ENCODE measurements at regions not wholly inside any gene's neighbourhood (a gene's known extent, or its start where the extent isn't known, plus 50 kb on each side); places are given as distances from the start of the nearest gene placed in this dataset.

DNA sequence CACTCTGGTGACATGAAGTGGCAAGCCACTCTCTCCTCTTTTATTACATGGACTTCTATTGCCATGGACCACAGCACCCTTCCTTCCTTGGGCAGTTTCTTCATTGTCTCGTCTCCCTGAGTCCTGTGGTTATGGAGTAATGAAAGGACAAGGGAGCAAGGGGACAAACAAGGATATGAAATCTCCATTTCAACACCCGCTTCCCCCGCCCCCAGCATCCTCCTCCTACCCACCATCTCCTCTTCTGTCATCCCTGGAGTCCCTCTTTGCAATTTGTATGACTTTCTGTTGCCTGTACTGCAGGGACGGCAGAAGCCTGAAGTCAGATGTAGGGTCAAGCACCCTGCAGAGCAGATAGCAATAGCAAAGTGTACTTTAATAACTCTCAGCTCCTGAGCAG, 300.7 kb upstream of the CLINT1 start:
- TF ChIP-seq ZMAT3 (CRISPR knock-in tag; conservative IDR thresholded peaks at IDR 0.05) (no peak), FOXM1 (CRISPR knock-in tag; IDR thresholded peaks at IDR 0.05) (no peak), CBFB (CRISPR knock-in tag; IDR thresholded peaks at IDR 0.05) (no peak), CBX2 (IDR thresholded peaks at IDR 0.05; ENCODE audit: low read depth, low read length) (no peak), CBX2 (CRISPR knock-in tag; IDR thresholded peaks at IDR 0.05; ENCODE audit: low read depth) (no peak), ZNF878 (CRISPR knock-in tag; IDR thresholded peaks at IDR 0.05) (no peak)
- TF ChIP-seq, protein P1, sequence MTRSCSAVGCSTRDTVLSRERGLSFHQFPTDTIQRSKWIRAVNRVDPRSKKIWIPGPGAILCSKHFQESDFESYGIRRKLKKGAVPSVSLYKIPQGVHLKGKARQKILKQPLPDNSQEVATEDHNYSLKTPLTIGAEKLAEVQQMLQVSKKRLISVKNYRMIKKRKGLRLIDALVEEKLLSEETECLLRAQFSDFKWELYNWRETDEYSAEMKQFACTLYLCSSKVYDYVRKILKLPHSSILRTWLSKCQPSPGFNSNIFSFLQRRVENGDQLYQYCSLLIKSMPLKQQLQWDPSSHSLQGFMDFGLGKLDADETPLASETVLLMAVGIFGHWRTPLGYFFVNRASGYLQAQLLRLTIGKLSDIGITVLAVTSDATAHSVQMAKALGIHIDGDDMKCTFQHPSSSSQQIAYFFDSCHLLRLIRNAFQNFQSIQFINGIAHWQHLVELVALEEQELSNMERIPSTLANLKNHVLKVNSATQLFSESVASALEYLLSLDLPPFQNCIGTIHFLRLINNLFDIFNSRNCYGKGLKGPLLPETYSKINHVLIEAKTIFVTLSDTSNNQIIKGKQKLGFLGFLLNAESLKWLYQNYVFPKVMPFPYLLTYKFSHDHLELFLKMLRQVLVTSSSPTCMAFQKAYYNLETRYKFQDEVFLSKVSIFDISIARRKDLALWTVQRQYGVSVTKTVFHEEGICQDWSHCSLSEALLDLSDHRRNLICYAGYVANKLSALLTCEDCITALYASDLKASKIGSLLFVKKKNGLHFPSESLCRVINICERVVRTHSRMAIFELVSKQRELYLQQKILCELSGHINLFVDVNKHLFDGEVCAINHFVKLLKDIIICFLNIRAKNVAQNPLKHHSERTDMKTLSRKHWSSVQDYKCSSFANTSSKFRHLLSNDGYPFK (CRISPR knock-in tag; IDR thresholded peaks at IDR 0.05; ENCODE audit: borderline replicate concordance): no peak
- TF ChIP-seq, protein P2, sequence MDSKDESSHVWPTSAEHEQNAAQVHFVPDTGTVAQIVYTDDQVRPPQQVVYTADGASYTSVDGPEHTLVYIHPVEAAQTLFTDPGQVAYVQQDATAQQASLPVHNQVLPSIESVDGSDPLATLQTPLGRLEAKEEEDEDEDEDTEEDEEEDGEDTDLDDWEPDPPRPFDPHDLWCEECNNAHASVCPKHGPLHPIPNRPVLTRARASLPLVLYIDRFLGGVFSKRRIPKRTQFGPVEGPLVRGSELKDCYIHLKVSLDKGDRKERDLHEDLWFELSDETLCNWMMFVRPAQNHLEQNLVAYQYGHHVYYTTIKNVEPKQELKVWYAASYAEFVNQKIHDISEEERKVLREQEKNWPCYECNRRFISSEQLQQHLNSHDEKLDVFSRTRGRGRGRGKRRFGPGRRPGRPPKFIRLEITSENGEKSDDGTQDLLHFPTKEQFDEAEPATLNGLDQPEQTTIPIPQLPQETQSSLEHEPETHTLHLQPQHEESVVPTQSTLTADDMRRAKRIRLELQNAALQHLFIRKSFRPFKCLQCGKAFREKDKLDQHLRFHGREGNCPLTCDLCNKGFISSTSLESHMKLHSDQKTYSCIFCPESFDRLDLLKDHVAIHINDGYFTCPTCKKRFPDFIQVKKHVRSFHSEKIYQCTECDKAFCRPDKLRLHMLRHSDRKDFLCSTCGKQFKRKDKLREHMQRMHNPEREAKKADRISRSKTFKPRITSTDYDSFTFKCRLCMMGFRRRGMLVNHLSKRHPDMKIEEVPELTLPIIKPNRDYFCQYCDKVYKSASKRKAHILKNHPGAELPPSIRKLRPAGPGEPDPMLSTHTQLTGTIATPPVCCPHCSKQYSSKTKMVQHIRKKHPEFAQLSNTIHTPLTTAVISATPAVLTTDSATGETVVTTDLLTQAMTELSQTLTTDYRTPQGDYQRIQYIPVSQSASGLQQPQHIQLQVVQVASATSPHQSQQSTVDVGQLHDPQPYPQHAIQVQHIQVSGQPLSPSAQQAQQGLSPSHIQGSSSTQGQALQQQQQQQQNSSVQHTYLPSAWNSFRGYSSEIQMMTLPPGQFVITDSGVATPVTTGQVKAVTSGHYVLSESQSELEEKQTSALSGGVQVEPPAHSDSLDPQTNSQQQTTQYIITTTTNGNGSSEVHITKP (CRISPR knock-in tag; IDR thresholded peaks at IDR 0.05; ENCODE audit: low read depth): no peak
- TF ChIP-seq, protein P3, sequence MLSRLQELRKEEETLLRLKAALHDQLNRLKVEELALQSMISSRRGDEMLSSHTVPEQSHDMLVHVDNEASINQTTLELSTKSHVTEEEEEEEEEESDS (CRISPR knock-in tag; IDR thresholded peaks at IDR 0.05; ENCODE audit: borderline replicate concordance): no peak
- TF ChIP-seq, protein P4, sequence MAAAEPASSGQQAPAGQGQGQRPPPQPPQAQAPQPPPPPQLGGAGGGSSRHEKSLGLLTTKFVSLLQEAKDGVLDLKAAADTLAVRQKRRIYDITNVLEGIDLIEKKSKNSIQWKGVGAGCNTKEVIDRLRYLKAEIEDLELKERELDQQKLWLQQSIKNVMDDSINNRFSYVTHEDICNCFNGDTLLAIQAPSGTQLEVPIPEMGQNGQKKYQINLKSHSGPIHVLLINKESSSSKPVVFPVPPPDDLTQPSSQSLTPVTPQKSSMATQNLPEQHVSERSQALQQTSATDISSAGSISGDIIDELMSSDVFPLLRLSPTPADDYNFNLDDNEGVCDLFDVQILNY (CRISPR knock-in tag; conservative IDR thresholded peaks at IDR 0.05): no peak
- Histone ChIP-seq H3K9me3 (ENCODE audit: low read length) (no peaks in the 10 kb centered on the region), H2AFZ (ENCODE audit: low read length) (no peak overlapping the region), H3K4me3 (replicated peaks in 1 of 3; ENCODE audit: insufficient read depth in 1 of 3, low read depth in 2 of 3, low read length in 3 of 3) (no peak overlapping the region), H3K27ac (ENCODE audit: extremely low read length, insufficient read depth, low read length) (no peak overlapping the region), H3K36me3 (replicated peaks in 1 of 2; ENCODE audit: control insufficient read depth in 1 of 2, insufficient read depth in 2 of 2, low read length in 2 of 2) (no peaks in the 10 kb centered on the region), H3K27me3 (ENCODE audit: control insufficient read depth in 1 of 2, insufficient read depth in 2 of 2, low read length in 2 of 2) (peaks cover 0 to 7% of the 10 kb centered on the region in 2 experiments; a peak in 2 of 5 replicates), H3K4me2 (ENCODE audit: low read depth, low read length) (no peak overlapping the region), H3K9ac (ENCODE audit: insufficient read depth, low read depth, low read length) (no peak overlapping the region), H3K79me2 (ENCODE audit: insufficient read depth, low read length) (no peaks in the 10 kb centered on the region), H4K20me1 (ENCODE audit: insufficient read depth, low read length) (no peaks in the 10 kb centered on the region), H3K4me1 (ENCODE audit: insufficient read depth, low read length) (no peaks in the 10 kb centered on the region)
- DNase-seq (ENCODE audit: low spot score) (no peak), FAIRE-seq (no peak), ATAC-seq (no peak)
- no TSS peak for BruUV-seq (replicated peaks)
- 0% methylated on average over 4 of the region's 4 CpGs for WGBS (ENCODE audit: low lambda C conversion rate)
- ChIA-PET CTCF (ENCODE audit: low intra/inter-chr PET ratio, low total read pairs) (no interaction called here), POLR2A (no interaction called here)
- intact Hi-C loops (cut with micrococcal nuclease; ENCODE audit: unreplicated experiment): no loop called here
- in situ Hi-C loops (cut with HindIII; ENCODE audit: extremely low pct_ligation_motif_present, low pct_unique_long_range_greater_than_20kb): no loop called here
